ENCODE measurements at regions not wholly inside any gene's neighbourhood (a gene's known extent, or its start where the extent isn't known, plus 50 kb on each side); places are given as distances from the start of the nearest gene placed in this dataset.
"Not testable (repeated sequence)": the region's sequence is repeated elsewhere in the genome, so short reads cannot be mapped to it uniquely, and the experiment has no call there.

DNA sequence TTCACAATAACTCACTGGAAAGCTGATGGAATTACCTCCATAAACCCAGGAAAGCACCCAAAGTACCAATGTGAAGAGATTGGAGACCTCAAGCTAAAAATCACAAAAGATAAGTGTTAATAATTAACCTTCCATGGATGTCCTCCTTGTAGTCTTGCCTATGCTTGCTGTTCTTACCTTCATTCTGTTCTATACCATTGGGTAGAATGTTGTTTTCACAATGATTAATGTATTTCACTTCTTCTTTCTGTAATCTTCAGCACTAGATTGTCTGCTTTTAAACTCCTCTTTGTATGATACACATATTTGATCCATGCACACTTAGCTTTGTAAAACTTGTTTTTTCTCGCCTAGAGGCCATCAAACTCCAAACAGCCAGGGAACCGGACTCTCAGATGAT lies 570.3 kb downstream of the RAPGEF2 start:
- no peak for DNase-seq

- no peak for DNase-seq
Measured at GRCh38 chr4:159674241-159674640, 571.4 kb downstream of the RAPGEF2 start.

- no peak for DNase-seq
Measured at GRCh38 chr4:159677521-159677920, 574.6 kb downstream of the RAPGEF2 start.

GRCh38 chr4:159682996-159683395 lies 580.1 kb downstream of the RAPGEF2 start:
- no peak for DNase-seq

DNA sequence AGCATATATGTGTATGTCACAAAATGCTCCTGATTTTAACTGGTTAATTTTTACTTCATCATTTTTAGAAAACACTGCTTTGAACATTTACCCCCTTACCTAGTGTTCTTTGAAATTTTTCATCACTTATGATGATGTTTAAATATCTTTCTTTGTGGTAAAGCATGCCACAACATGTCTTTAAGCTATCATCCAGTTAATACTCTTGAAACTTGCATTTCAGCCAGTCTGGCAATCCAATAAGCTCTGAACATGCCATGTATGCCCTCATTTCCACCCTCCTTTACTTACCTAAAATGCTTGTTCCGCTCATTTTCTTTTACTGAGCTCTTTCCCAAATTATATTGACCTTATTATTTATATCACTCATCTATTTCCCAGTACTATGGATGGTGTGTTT lies 581.2 kb downstream of the RAPGEF2 start:
- no peak for DNase-seq

DNA sequence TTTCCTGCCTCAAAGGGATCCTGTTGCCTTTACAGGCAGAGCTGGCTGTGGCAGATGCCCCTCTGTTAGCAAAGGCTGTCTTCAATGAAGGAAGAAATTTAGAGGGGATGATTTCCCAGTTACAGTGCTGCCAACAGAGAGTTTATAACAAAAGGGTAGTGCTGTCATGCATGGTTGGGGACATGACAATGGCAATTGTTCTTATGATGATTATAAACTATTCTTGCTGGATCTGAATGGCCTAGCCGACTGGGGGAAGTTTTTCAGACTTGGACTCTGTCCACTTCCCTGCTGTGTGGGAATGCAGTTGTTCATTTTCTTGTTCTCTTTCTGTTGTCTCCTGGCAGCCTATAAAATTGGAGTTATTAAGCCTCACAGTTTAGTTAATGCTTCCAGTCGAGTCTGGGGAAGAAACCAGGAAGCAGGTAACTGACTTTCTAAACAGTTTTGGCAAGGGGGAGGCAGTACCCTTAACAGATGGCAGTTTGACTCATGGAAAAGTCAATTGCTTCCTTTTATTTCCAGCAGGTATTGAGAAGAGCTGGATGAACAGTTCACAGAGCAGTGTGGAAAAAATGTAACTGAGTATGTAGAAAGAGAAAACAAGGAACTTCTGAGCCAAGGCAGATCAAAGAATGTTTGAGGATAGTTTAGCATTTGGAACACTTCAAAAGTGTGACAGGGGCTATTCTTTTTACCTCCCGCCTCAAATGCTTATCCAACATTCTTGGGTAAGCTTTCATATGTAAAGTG lies 582.6 kb downstream of the RAPGEF2 start:
- no peak for DNase-seq

DNA sequence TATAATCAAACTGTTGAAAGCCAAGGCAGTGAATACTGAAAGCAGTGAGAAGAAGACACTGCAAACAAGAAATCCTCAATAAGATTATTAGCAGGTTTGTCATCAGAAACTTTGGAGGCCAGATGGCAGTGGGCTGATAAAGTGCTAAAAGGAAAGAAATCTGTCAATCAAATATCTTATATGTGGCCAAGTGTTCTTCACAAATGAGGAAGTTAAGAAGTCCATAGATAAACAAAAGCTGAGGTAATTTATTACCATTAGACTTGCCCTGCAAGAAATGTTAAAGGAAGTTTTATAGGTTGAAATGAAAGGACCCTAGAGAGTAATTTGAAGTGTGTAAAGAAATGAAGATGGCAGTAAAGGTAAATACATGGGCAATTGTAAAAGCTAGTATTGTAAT lies 586.6 kb downstream of the RAPGEF2 start:
- no peak for DNase-seq

DNA sequence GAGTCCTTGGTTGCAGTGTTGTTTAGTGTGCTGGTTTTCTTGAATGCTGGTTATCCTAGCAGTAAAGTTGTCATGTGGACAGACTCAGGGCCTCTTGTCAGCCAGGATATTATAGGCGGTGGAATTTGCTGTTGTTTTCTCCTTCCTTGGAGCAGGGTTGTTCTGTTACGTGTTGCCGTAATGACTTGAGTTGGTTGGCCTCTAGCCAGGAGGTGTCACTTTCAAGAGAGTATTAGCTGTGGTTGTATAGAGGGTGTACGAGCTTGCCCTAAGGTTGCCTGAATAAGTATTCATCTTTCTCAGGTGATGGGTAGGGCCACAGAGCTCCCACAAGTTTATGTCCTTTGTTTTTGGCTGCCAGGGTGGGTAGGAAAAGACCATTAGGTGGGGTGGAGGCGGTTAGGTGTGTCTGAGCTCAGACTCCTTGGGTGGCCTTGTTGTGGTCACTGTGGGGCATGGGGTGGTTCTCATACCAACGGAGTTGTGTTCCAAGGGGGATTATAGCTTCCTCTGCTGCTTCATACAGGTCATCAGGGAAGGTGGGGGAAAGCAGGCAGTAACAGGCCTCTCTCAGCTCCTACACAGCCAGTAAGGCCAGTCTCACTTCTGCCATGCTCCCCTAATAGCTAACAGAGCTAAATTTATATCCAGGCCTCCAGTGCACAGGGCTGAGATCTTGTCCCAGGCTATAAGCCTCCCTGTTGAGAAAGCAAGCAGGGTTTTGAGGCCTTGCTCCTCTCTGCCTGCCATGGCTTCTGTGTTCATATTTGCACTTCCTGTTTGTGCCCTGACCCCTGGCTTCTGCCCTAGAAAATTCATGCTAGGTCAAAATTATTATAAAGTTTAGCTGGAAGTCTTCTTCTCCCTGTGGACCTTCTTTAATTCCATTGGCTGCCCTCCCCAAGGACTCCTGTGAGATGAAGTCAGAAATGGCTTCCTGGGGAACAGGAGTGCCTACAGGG lies 594.7 kb downstream of the RAPGEF2 start:
- DNase-seq, result no peak

- no peak for DNase-seq
Measured at GRCh38 chr4:159698336-159698735, 595.5 kb downstream of the RAPGEF2 start.

DNA sequence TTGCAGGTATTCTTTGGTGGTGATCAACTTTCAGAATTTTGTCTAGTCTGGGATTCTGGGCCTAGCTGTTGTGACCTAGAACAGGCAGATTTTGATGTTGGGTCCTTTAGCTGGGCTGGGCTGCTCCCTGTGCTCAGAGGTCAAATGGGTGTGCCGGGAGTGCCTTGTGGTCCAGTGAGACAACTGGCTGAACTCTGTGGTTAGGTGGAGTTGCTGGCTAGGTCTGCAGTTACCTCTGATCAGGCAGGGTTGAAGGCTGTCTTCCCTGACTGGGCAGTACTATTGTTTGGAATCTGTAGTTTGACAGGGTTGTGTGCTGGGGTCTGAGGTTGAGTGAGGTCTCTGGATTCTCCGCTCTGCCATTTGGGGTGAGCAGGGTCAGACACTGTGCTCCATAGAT lies 599.3 kb downstream of the RAPGEF2 start:
- no peak for DNase-seq

GRCh38 chr4:159705334-159705733 lies 602.5 kb downstream of the RAPGEF2 start:
- DNase-seq, result no peak

- no peak for DNase-seq
Measured at GRCh38 chr4:159706704-159707103, 603.8 kb downstream of the RAPGEF2 start.

GRCh38 chr4:159715180-159715579 lies 612.3 kb downstream of the RAPGEF2 start:
- not testable (repeated sequence) for DNase-seq

DNA sequence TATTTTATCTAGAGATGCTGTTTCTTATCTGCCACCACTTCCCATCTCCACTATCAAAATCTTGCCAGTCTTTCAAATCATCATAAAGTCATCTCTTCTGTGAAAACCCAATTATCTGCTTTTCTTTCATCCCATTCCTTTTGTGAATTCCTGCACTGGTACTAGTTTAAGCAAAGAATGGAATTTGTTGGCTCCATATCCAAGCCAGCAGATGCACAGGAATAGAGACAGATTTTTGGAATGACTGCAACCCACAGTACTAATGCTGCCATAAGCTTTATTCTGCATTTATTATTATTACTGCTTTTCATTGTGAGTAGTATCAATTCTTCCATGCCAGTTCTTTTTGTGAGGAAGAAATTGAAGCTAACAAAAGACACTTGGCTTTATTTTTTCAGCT lies 616.7 kb downstream of the RAPGEF2 start:
- no peak for DNase-seq

- no peak for DNase-seq
Measured at GRCh38 chr4:159722052-159722451, 619.2 kb downstream of the RAPGEF2 start.

- DNase-seq, result no peak
Measured at GRCh38 chr4:159722918-159723317, 620.0 kb downstream of the RAPGEF2 start.

DNA sequence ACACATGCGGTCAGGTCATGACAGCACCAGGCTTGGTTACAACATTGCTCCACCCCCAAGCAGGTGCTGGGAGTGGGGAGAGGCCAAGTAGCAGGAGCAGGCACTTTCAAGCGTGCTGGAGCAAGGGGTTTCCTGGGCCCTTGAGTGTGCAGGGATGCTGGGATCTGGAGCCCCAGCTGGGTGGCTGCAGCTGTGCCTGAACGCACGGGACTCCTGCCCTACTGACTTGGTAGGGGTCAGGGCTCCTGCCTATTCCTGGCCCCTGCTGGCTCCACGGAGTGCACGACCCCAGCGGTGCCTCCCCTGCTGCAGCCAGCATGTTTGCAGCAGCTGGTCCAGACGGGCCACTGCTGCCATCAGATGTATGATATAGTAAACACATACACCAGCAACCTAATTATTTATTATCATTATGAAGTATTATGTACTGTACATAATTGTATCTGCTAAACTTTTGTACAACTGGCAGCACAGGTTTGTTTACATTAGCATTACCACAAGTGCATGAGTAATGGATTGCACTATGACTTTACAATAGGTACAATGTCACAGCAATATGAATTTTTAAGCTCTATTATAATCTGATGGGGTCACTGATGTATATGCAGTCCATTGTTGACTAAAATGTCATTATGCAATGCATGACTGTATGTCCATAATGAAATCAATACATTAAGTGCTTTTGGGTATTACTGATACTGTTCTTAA lies 620.6 kb downstream of the RAPGEF2 start:
- DNase-seq, result no peak

DNA sequence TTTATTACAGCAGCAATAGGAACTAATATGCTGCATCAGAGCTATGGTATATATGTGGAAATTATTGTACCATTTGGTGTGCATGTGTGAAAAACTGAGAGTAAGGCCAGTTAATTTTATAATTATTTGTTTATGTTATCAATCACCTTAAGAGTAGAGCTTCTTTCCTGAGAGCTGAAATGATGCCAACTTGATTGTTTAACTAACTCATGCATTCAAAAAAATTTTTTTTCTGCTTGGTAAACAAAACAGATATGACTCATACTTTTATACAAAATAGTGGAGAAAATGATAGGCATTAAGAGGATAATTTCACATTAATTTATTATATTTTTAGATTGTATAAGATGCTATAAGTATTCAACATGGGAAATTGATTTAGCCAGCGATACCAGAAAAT lies 622.7 kb downstream of the RAPGEF2 start:
- no peak for DNase-seq

DNA sequence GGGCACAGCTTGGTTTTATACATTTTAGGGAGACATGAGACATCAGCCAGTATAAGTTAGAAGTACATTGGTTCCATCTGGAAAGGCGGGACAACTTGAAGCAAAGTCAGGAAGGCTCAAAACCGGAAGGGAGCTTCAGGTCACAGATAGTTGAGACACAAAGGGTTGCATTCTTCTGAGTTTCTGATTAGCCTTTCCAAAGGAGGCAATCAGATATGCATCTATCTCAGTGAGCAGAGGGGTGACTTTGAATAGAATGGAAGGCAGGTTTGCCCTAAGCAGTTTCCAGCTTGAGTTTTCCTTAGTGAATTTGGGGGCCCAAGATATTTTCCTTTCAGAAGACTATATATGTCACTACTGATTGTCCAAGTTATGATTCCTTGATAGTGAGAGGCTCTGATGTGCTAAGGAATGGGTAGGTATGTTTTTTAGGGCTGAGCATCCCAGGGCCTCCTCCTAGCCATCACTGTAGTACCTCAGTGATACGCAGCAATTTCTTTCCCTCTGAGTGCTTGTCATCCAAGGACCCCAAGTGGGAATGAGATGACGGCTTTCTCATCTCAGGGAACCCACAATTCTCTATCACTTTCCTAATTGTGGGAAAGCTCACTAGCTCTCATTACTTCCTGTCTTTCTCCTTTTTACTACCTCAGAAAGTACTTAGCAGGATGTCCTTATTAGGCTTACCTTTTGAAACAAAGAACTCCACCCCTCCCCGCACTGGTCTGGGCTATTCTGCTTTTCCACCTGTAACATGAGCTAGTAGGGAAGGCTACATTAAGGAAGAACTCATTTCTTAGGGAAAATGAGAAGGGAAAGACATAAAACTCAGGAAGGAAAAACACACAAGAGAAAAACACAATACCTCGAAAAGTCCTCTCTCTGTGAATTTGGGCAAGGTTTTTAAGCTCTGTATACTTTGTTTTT lies 632.7 kb downstream of the RAPGEF2 start:
- DNase-seq, result no peak

GRCh38 chr4:159736411-159736810 lies 633.5 kb downstream of the RAPGEF2 start:
- no peak for DNase-seq

GRCh38 chr4:159743971-159744370 lies 641.1 kb downstream of the RAPGEF2 start:
- DNase-seq, result no peak

DNA sequence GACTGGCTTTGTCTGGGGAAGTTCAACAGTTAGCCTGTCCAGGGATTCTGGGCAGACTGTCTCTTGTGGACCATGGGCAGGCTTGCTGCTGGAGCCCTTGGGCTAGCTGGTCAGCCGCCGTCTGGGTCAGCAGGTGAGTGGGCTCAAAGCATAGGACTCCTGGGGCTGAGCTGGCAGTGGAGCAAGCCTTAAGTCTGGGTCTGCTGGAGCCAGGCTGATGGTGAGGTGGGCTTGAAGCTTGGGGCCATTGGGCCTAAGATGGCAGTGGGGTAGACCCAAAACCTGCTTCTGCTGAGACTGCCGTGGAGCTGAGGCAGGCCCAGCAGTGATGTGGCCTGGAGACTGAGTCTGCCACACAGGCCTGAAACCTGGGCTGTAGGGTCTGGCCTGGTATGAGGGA lies 645.1 kb downstream of the RAPGEF2 start:
- no peak for DNase-seq
